SIG-M5 treated with dmso at 0.1 percent for 504 hours (cell line): ENCODE measurements at regions not wholly inside any gene's neighbourhood (a gene's known extent, or its start where the extent isn't known, plus 50 kb on each side); places are given as distances from the start of the nearest gene placed in this dataset.

Experiments
- DNase-seq: peaks from one replicate; lab custom pipeline; 2025; ENCODE audit not compliant: unreplicated experiment; lab: John Stamatoyannopoulos, UW

DNA sequence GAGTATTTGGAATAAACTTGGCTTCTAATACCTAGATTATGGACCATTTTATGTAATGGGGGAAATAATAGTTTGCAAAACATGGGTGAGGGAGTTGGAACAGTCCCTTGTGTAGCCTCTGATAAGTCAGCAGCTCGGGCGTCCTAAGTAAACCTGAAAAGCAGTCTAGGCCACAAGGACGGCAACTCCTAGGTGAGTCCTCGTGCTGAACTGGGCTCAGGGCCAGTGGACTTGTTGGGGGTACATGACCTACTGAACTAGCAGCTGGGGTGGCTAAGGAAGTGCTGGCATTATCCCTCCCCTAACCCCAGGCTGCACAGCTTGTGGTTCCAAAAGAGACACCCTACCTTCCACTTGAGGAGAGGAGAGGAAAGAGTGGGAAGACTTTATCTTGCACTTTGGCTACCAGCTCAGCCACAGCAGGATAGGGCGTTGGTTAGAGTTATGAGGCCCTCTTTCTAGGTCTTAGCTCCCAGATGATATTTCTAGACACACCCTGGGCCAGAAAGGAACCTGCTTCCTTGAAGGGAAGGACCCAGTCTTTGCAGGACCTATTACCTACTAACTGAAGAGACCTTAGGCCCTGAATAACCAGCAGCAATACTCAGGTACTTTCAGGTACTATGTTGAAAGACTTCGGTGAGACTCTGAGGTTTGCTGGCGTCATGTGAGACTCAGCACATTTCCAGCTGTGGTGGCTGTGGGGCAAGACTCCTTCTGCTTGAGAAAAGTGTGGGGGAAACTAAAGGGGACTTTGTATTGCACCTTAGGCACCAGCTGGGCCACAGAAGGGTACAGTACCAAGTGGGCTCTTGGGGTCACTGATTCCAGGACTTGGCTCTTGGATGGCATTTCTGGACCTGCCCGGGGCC lies 71.0 kb downstream of the AQP4 start:
- no peak for DNase-seq

DNA sequence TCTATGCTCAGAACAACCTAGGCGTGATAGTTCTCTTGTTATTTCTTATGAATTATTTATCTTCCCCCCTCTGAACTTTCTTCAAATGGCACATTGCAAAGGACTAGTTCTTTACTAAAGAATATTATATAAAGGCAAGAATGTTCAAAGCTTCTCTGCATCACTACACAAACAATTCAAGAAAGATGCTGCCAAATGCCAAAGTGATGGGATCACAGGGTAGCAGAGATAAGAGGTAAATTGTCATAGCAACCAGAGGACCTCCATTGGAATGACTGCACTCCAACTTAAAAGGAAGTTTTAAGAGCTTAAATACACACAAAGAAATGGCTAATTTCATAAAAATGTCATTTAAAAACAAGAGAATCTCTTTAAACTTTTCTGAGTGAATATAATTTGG lies 72.8 kb downstream of the AQP4 start:
- DNase-seq = no peak

DNA sequence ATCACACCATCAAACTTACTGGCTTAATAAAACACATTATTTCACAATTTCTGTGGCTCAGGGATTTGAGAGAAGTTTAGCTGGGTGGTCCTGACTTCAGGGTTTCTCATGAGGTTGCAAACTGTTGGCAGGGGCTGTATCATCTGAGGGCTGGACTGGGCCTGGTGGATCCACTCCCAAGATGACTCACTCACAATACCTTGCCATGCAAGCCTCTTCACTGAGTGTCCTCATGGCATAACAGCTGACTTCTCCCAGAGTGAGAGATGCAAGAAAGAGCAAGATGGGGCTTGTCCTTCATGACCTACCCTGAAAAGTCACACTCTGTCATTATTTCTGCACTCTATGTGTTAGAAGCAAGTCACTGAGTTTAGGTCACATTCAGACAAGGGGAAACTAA lies 73.8 kb downstream of the AQP4 start:
- no peak for DNase-seq

DNA sequence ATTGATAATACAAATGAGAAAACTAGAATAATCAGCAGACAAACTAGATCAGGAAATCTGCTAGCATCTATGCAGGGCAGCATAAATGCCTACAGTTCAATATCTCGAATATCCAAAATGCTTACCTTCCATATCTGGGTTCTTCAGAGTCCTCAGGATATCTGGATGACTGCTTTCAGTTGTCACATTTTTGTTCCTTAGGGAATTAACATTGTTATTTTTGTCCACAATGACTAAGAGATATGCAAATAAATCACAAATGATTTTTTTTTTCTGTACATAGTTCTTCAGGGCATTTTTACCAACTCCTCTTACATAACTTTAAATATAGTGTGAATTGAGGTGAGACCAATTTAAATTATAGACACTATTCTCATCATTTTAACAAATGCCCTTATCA lies 80.9 kb downstream of the AQP4 start:
- no peak for DNase-seq

GRCh38 chr18:26783170-26783569 lies 82.3 kb downstream of the AQP4 start:
- DNase-seq = no peak

GRCh38 chr18:26780520-26781325 lies 84.8 kb downstream of the AQP4 start:
- DNase-seq = no peak

- DNase-seq = no peak
Observed at GRCh38 chr18:26778054-26778393, 87.5 kb downstream of the AQP4 start.

DNA sequence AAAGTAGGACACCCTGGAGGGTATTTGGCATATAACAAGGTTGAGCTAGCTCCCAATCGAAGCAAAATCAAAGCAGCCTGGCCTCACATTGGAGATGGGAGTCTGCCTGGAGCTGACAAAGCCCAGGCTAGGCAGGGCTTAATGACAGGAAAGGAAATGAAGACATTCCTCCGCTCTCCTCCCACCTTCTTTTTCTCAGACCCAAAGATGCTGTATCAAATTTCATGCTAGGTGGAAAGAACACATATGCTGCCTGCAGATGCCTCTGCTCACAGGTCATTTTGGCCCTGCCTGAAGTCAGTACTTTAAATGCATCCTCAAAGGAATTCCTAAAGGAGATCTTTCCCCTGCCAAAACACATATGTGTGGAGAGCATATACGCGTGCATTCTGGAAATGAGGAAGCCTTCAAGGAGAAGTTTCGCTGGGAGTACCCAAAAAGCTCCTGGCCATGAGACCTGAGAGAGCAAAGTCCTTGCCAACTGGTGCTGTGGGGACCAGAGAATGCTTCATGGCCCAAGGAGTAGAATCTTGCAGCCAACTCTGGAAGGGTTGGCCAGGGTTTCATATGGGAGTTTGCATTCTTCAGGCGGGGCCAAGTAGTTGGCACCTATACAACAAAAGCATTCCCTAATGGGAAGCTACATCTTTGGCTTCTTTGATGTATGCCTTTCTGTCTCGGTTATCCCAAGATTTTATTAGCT lies 88.0 kb downstream of the AQP4 start:
- no peak for DNase-seq

DNA sequence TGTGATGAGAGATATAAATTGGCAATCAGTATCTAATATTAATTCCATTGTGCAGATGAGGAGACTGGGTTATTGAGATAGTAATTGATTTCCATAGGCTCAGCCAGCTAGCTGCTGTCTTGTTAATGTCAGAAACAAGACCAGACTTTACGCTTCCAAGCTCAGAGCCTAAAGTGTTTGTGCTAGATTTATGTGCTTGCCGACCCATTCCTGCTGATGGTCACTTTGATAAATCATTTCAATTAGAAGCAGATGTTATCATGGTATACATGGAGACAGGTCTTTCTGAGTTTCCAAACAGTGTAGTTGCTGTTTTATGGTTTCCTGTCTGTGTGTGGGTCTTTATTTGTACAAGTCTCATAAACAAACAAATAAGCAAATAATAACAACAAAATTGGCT lies 92.8 kb downstream of the AQP4 start:
- no peak for DNase-seq

- DNase-seq = no peak
Observed at GRCh38 chr18:26771524-26771923, 94.0 kb downstream of the AQP4 start.

DNA sequence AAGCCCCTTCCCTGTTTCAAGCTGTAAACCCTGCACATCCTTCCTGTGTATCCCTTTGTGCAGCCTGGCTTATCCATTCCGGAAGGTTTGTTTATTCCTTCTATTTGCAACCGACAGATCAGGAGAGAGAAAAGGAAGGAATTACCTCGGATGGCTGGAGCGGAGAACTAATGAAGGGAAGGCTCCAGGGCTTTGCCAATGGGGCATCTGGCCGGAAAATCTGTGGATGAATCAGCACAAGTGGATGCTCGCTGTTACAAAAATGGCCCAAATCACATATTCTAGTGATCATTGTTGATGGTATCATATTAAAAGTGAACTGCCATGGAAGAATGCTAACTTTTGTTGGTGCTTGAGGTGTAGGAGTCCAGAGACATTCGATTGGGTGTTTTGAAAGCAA lies 97.1 kb downstream of the AQP4 start:
- DNase-seq = no peak

DNA sequence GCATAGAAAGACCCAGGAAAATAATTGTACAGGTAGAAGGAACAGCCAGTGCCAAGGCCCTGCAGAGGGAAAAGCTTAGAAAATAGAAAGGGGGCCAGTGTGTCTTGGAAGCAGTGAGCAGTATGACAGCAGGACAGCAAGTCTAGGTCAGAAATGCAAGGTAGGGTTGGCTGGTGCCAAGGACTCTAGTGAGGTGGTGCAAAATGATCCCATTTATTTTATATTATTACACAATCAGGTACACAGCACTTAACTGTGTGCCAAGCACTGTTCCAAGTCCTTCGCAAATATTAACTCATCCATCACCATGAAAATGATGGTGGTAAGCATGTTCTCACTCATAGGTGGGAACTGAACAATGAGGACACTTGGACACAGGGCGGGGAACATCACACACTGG lies 100.0 kb downstream of the AQP4 start:
- DNase-seq = no peak

DNA sequence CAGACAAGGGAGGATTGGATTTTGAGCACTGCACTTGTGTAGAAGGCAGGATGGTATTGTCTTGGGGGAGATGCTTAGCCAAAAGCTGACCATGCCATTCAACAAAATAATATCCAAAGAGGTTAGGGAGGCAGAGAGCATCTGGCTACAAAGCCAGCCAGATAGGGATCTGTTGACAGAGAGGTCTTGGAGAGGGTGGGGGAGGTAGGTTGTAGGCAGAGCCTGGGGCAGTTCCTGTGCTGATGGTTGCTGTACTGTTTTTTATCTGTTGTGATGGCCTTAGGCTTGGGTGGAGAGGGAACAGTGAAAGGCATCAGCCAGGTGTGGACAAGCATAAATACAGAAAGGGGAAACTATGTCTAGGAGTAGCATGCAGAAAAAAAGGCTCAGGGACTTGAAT lies 100.9 kb downstream of the AQP4 start:
- no peak for DNase-seq

GRCh38 chr18:26764177-26764576 lies 101.3 kb downstream of the AQP4 start:
- DNase-seq = no peak

GRCh38 chr18:26763446-26764110 lies 101.9 kb downstream of the AQP4 start:
- no peak for DNase-seq

DNA sequence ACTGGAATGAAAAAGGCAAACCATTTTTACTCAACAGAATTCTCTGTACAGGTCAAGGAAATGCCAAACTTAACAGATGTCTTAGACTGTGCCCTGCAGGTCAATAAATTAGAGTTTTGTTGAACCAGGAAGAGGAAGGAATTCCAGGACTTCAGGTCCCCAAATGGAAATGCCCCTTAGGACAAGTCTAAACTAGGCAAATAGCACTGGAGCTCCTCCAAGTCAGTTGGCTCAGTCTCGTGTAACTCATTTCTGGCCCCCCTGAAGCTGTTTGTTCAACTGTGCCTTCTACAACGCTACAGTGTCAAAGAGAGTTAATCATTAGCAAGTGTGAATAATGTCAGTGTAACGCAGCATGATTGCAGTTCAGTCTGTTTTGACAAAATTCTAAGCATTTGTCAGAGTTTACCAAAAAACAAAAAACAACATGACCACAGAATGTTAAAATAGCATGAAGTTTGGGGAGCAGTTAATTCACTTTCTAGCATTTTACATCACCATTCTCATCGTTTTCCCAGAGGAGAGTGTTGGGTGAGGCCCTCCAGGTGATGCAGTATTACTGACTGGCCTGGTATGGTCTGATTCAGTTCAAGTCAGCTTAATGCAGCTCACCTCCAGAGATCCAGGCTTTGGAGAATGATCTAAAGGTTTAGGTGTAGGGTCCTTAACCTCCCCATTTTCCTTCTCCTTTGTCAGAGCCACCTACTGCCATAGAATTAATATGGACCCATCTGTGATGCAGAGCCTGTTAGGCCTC lies 108.1 kb downstream of the AQP4 start:
- no peak for DNase-seq

GRCh38 chr18:26756556-26756955 lies 109.0 kb downstream of the AQP4 start:
- no peak for DNase-seq

- DNase-seq = no peak
Observed at GRCh38 chr18:26746826-26747475, 118.6 kb downstream of the AQP4 start.

- DNase-seq = no peak
Observed at GRCh38 chr18:26746398-26746797, 119.1 kb downstream of the AQP4 start.
